ENCODE measurements at regions not wholly inside any gene's neighbourhood (a gene's known extent, or its start where the extent isn't known, plus 50 kb on each side); places are given as distances from the start of the nearest gene placed in this dataset.
A peak's percentile ranks its signal among the peaks of the same experiment; 100 is the strongest.

DNA sequence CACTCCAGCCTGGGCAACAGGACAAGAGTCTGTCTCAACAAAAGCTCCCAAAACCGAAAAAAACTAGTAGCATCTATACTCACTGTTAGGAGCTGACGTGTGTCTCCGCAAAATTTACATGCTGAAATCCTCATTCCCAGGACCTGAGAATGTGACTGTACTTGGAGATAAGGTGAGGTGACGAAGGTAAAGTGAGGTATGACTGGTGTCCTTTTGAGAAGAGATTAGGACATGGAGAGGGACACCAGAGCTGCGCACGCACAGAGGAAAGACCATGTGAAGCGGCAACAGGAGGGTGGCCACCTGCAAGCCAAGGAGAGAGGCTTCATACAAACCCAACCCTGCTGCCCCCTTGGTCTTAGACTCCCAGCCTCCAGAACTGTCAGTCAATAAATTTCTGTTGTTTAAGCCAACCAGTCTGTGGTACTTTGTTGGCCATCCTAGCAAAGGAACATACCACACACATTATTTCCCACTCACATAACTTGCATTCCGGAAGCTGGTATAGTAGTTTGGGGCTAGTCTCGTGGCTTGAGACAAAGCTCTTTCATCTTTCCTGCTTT lies 1154.0 kb upstream of the CELF2 start:
- no peak overlapping the region for H3K27ac ChIP-seq (ENCODE audit: low read length)
- no peak overlapping the region for H3K4me3 ChIP-seq (ENCODE audit: low read length)
- peaks cover 10% of the 10 kb centered on the region; the same call in 1 of the 2 replicates for H3K9me3 ChIP-seq (ENCODE audit: low read length)

DNA sequence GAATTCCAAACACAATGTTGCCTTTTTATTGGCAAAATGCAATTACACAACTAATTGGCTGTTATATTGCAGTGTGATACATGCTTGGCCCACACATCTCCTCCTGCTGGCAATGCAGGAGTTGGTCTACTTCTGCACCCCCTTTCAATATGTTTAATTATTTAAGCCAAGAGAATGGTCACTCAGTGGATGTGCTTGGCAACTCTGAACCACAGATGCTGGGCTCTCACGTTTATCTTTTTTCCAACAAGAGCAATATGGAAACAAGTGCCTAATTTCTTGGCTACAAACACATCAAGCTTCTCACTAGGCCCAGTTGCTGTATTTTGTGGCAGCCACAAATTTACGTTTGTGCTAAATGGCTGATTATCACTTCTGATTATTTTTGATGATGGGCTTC lies 1149.2 kb upstream of the CELF2 start:
- Histone ChIP-seq H2AFZ (ENCODE audit: low read length) (peak overlapping the region; percentile 91), H3K4me2 (ENCODE audit: low read depth, low read length, poor library complexity, severe bottlenecking) (no peak overlapping the region), H3K36me3 (ENCODE audit: insufficient read depth, low read length) (peaks cover 8% of the 10 kb centered on the region; the same call in 1 of the 2 replicates)

More for the DNA sequence above, 1154.0 kb upstream of the CELF2 start:
- no peak overlapping the region for H3K4me2 ChIP-seq (ENCODE audit: low read depth, low read length, poor library complexity, severe bottlenecking)
- 0 out of 2 replicates have a peak overlapping the region, but pooled peaks have one; percentile 51 for H2AFZ ChIP-seq (ENCODE audit: low read length)
- no peak for DNase-seq
- no peak overlapping the region for H3K9ac ChIP-seq (ENCODE audit: low read length)
- H3K79me2 ChIP-seq (ENCODE audit: low read length), result no peaks in the 10 kb centered on the region
- peaks cover 26% of the 10 kb centered on the region for H3K4me1 ChIP-seq (ENCODE audit: low read length)
- H4K20me1 ChIP-seq (ENCODE audit: insufficient read depth, low read depth, low read length), result no peaks in the 10 kb centered on the region
- H3K9me2 ChIP-seq (replicated peaks; ENCODE audit: insufficient read depth, low read length), result no peaks in the 10 kb centered on the region
- H3K27me3 ChIP-seq (ENCODE audit: low read length), result no peaks in the 10 kb centered on the region
- peaks cover 8% of the 10 kb centered on the region; the same call in 1 of the 2 replicates for H3K36me3 ChIP-seq (ENCODE audit: insufficient read depth, low read length)

DNA sequence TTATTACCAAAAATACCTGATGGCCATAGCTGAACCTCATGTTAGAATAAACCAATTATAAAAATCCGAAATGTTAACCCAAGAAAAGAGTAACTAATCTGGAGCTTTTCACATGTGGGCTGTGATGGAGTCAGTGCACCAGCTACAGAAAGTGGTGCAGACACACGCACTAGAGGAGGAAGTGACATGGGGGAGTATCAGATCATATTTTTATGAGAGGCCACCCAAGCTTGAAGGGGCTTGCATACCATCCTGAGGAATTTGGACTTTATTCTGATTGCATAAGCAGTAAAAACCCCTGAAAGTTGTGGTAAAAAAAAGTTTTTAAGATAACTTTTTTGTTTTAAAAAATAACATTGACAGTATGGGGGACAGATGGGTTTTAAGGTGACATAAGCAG lies 1148.5 kb upstream of the CELF2 start:
- H3K4me1 ChIP-seq (ENCODE audit: low read length), result peaks cover 64% of the 10 kb centered on the region
- no peak overlapping the region for H3K9ac ChIP-seq (ENCODE audit: low read length)
- H3K36me3 ChIP-seq (ENCODE audit: insufficient read depth, low read length), result peaks cover 8% of the 10 kb centered on the region; the same call in 1 of the 2 replicates
- H3K27me3 ChIP-seq (ENCODE audit: low read length), result no peaks in the 10 kb centered on the region
- peak overlapping the region; percentile 91 for H2AFZ ChIP-seq (ENCODE audit: low read length)
- DNase-seq, result no peak
- H3K4me3 ChIP-seq (ENCODE audit: low read length), result no peak overlapping the region
- H4K20me1 ChIP-seq (ENCODE audit: insufficient read depth, low read depth, low read length), result no peaks in the 10 kb centered on the region
- H3K9me3 ChIP-seq (ENCODE audit: low read length), result peaks cover 10% of the 10 kb centered on the region; the same call in 1 of the 2 replicates
- no peaks in the 10 kb centered on the region for H3K79me2 ChIP-seq (ENCODE audit: low read length)
- no peak overlapping the region for H3K4me2 ChIP-seq (ENCODE audit: low read depth, low read length, poor library complexity, severe bottlenecking)
- H3K27ac ChIP-seq (ENCODE audit: low read length), result peak overlapping the region; percentile 45
- no peaks in the 10 kb centered on the region for H3K9me2 ChIP-seq (replicated peaks; ENCODE audit: insufficient read depth, low read length)

More for the DNA sequence above, 1149.2 kb upstream of the CELF2 start:
- no peaks in the 10 kb centered on the region for H4K20me1 ChIP-seq (ENCODE audit: insufficient read depth, low read depth, low read length)
- no peak overlapping the region for H3K4me3 ChIP-seq (ENCODE audit: low read length)
- no peaks in the 10 kb centered on the region for H3K9me2 ChIP-seq (replicated peaks; ENCODE audit: insufficient read depth, low read length)
- peaks cover 10% of the 10 kb centered on the region; the same call in 1 of the 2 replicates for H3K9me3 ChIP-seq (ENCODE audit: low read length)
- no peak overlapping the region for H3K9ac ChIP-seq (ENCODE audit: low read length)
- H3K27ac ChIP-seq (ENCODE audit: low read length), result peak overlapping the region; percentile 45
- DNase-seq, result no peak
- no peaks in the 10 kb centered on the region for H3K27me3 ChIP-seq (ENCODE audit: low read length)
- H3K79me2 ChIP-seq (ENCODE audit: low read length), result no peaks in the 10 kb centered on the region
- H3K4me1 ChIP-seq (ENCODE audit: low read length), result peaks cover 60% of the 10 kb centered on the region

DNA sequence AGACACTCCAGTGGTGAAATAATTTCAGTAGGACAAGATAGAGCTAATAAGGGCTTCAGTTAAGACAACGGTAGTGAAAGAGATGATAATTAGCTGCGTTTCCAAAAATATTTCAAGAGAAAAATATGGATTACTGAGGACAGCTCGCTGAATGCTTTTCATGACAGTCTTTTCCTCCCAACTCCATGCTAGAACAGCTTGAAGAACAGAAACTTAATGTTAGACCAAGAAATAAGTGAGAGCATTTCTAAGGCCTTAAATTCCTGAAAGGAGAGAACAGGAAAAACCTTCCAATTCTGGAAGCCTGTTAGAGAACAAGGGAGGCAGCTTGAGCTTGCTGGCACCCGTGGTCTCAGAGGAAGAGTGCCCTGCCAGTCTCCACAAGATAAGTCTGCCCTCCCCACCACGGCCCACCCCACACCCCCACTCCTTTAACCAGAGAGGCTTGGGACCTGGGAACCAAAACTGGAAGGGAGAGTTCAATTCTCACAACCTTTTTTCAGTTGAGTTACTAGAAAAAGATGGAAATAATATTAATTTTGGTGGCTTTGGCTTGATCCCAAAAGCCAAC lies 1148.0 kb upstream of the CELF2 start:
- no peak overlapping the region for H3K9ac ChIP-seq (ENCODE audit: low read length)
- H2AFZ ChIP-seq (ENCODE audit: low read length), result peak overlapping the region; percentile 91; the same call in 1 of the 2 replicates
- H3K4me3 ChIP-seq (ENCODE audit: low read length), result no peak overlapping the region
- peaks cover 10% of the 10 kb centered on the region; the same call in 1 of the 2 replicates for H3K9me3 ChIP-seq (ENCODE audit: low read length)
- H3K36me3 ChIP-seq (ENCODE audit: insufficient read depth, low read length), result peaks cover 8% of the 10 kb centered on the region; the same call in 1 of the 2 replicates
- H3K27me3 ChIP-seq (ENCODE audit: low read length), result no peaks in the 10 kb centered on the region
- H4K20me1 ChIP-seq (ENCODE audit: insufficient read depth, low read depth, low read length), result no peaks in the 10 kb centered on the region
- H3K79me2 ChIP-seq (ENCODE audit: low read length), result no peaks in the 10 kb centered on the region
- H3K9me2 ChIP-seq (replicated peaks; ENCODE audit: insufficient read depth, low read length), result no peaks in the 10 kb centered on the region
- H3K27ac ChIP-seq (ENCODE audit: low read length), result peak overlapping the region; percentile 45
- H3K4me2 ChIP-seq (ENCODE audit: low read depth, low read length, poor library complexity, severe bottlenecking), result no peak overlapping the region
- H3K4me1 ChIP-seq (ENCODE audit: low read length), result peaks cover 64% of the 10 kb centered on the region
- DNase-seq, result no peak

DNA sequence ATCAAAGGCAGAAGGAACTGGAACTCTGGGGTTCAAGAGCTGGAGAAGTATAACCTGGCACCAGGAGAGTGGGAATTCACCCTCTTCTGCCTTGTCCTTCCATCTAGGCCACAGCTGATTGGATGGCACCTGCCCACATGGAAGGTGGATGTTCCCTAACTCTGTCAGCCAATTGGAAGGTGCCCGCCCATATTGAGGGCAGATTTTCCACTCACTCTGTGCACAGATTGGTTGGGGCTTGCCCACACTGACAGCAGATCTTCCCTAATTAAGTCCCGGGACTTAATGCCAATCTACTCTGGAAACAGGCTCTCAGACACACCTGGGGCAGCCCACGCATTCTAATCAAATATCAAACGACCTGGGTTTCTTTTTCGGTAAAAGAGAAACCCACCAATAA lies 1142.3 kb upstream of the CELF2 start:
- H3K27ac ChIP-seq (ENCODE audit: low read length), result 0 out of 2 replicates have a peak overlapping the region, but pooled peaks have one; percentile 20

DNA sequence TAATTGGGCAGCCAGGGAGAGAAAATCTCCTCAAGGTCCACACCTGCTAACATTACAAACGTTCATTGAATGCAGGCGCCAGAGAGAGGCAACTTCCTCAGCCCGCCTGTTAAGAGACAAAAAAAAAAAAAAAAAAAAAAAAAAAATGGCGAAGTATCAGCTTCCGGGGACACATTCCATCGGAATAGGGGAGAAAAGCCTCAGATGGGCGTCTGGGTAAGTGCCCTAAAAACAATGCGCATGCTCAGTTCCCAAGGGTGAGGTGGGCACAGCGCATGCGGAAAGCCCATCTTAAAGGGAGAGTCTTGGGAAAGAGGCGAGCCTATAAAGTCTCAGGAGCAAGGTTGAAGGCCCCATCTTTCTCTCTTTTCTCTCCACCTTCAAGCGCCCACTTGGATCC lies 1139.7 kb upstream of the CELF2 start:
- Histone ChIP-seq H3K79me2 (ENCODE audit: low read length) (no peaks in the 10 kb centered on the region), H4K20me1 (ENCODE audit: insufficient read depth, low read depth, low read length) (no peaks in the 10 kb centered on the region), H3K27ac (ENCODE audit: low read length) (no peak overlapping the region), H3K9ac (ENCODE audit: low read length) (no peak overlapping the region), H3K9me2 (replicated peaks; ENCODE audit: insufficient read depth, low read length) (no peaks in the 10 kb centered on the region), H3K27me3 (ENCODE audit: low read length) (no peaks in the 10 kb centered on the region), H3K4me2 (ENCODE audit: low read depth, low read length, poor library complexity, severe bottlenecking) (no peak overlapping the region), H3K9me3 (ENCODE audit: low read length) (peaks cover 4% of the 10 kb centered on the region), H3K36me3 (ENCODE audit: insufficient read depth, low read length) (no peaks in the 10 kb centered on the region; the same call in 1 of the 2 replicates), H3K4me1 (ENCODE audit: low read length) (peaks cover 27% of the 10 kb centered on the region), H3K4me3 (ENCODE audit: low read length) (no peak overlapping the region), H2AFZ (ENCODE audit: low read length) (no peak overlapping the region)
- no peak for DNase-seq

More for the DNA sequence above, 1142.3 kb upstream of the CELF2 start:
- no peaks in the 10 kb centered on the region for H3K79me2 ChIP-seq (ENCODE audit: low read length)
- peaks cover 45% of the 10 kb centered on the region for H3K4me1 ChIP-seq (ENCODE audit: low read length)
- H3K36me3 ChIP-seq (ENCODE audit: insufficient read depth, low read length), result no peaks in the 10 kb centered on the region
- H4K20me1 ChIP-seq (ENCODE audit: insufficient read depth, low read depth, low read length), result no peaks in the 10 kb centered on the region
- no peaks in the 10 kb centered on the region for H3K9me3 ChIP-seq (ENCODE audit: low read length)
- H3K9me2 ChIP-seq (replicated peaks; ENCODE audit: insufficient read depth, low read length), result no peaks in the 10 kb centered on the region
- no peak overlapping the region for H3K9ac ChIP-seq (ENCODE audit: low read length)
- no peak overlapping the region for H3K4me2 ChIP-seq (ENCODE audit: low read depth, low read length, poor library complexity, severe bottlenecking)
- peak overlapping the region; percentile 79 for H2AFZ ChIP-seq (ENCODE audit: low read length)
- H3K27me3 ChIP-seq (ENCODE audit: low read length), result no peaks in the 10 kb centered on the region
- no peak overlapping the region for H3K4me3 ChIP-seq (ENCODE audit: low read length)
- DNase-seq, result no peak

DNA sequence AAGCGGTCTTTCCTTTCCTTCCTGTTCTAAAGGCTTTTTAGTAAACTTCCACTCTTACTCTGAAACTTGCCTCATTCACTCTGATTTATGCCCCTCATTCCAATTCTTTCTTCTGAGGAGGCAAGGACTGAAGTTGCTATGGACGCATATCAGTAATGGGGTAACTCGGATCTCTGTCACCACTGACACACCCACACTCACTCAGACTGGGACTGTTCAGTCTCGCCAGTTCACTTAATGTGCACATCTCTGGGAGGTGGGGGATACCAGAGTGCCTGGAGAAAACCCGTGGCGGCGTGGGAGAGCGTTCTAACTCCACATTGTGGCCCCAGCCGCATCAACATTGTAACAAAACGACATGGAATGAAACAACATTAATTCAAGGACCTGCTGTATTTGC lies 1139.3 kb upstream of the CELF2 start:
- H3K4me2 ChIP-seq (ENCODE audit: low read depth, low read length, poor library complexity, severe bottlenecking), result no peak overlapping the region
- H3K9me3 ChIP-seq (ENCODE audit: low read length), result peaks cover 7% of the 10 kb centered on the region
- DNase-seq, result no peak
- H3K4me1 ChIP-seq (ENCODE audit: low read length), result peaks cover 23% of the 10 kb centered on the region
- H3K36me3 ChIP-seq (ENCODE audit: insufficient read depth, low read length), result peaks cover 3% of the 10 kb centered on the region
- peak overlapping the region; percentile 59; the same call in 1 of the 2 replicates for H2AFZ ChIP-seq (ENCODE audit: low read length)
- H3K4me3 ChIP-seq (ENCODE audit: low read length), result no peak overlapping the region
- no peaks in the 10 kb centered on the region for H4K20me1 ChIP-seq (ENCODE audit: insufficient read depth, low read depth, low read length)
- H3K27ac ChIP-seq (ENCODE audit: low read length), result no peak overlapping the region
- no peak overlapping the region for H3K9ac ChIP-seq (ENCODE audit: low read length)
- H3K79me2 ChIP-seq (ENCODE audit: low read length), result no peaks in the 10 kb centered on the region
- no peaks in the 10 kb centered on the region for H3K27me3 ChIP-seq (ENCODE audit: low read length)
- H3K9me2 ChIP-seq (replicated peaks; ENCODE audit: insufficient read depth, low read length), result no peaks in the 10 kb centered on the region

DNA sequence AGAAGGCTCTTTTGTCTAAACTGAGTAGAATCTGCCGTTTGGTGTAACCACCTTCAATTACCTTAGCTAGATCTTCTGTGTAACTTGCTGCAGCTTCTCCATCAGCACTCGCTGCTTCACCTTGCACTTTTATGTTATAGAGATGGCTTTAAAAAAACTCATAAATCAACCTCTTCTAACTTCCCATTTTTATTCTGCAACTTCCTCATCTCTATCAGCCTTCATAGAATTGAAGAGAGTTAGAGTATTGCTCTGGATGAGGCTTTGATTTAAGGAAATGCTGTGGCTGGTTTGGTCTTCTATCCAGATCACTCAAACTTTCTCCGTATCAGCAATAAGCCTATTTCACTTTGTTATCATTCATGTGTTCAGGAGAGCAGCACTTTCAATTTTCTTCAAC lies 1131.9 kb upstream of the CELF2 start:
- peak overlapping the region; percentile 98 for H3K27ac ChIP-seq (ENCODE audit: low read length)
- peaks cover 40% of the 10 kb centered on the region for H3K4me1 ChIP-seq (ENCODE audit: low read length)
- peaks cover 13% of the 10 kb centered on the region for H3K36me3 ChIP-seq (ENCODE audit: insufficient read depth, low read length)
- no peaks in the 10 kb centered on the region for H4K20me1 ChIP-seq (ENCODE audit: insufficient read depth, low read depth, low read length)
- peak overlapping the region; percentile 67 for H3K4me2 ChIP-seq (ENCODE audit: low read depth, low read length, poor library complexity, severe bottlenecking)
- H2AFZ ChIP-seq (ENCODE audit: low read length), result peak overlapping the region; percentile 57; the same call in 1 of the 2 replicates
- H3K4me3 ChIP-seq (ENCODE audit: low read length), result peak overlapping the region; percentile 36; the same call in 1 of the 2 replicates
- H3K9me3 ChIP-seq (ENCODE audit: low read length), result peaks cover 12% of the 10 kb centered on the region
- H3K79me2 ChIP-seq (ENCODE audit: low read length), result no peaks in the 10 kb centered on the region
- no peaks in the 10 kb centered on the region for H3K9me2 ChIP-seq (replicated peaks; ENCODE audit: insufficient read depth, low read length)
- peak overlapping the region; percentile 59 for H3K9ac ChIP-seq (ENCODE audit: low read length)
- peak; percentile 87 for DNase-seq
- H3K27me3 ChIP-seq (ENCODE audit: low read length), result no peaks in the 10 kb centered on the region

Measured in Karpas-422 (cell line).